Lower lobe of right lung (tissue), 2 donors: ENCODE measurements at regions not wholly inside any gene's neighbourhood (a gene's known extent, or its start where the extent isn't known, plus 50 kb on each side); places are given as distances from the start of the nearest gene placed in this dataset.
A peak's percentile ranks its signal among the peaks of the same experiment; 100 is the strongest.

Source experiments
- ATAC-seq, 2 donors: fragments of 200-7000 bp; cut with Tn5 transposase; one replicate each; pipeline ENCODE4 v1.9.1; 2020 to 2022; ENCODE audit warnings: mild to moderate bottlenecking in 2 of 2, moderate library complexity in 2 of 2
- DNase-seq: peaks from one replicate; pipeline ENCODE4 v3.0.0-alpha.2; 2020
- H3K27ac ChIP-seq: fragments of 200-600 bp; one replicate; pipeline ENCODE4 v1.8.0; 2022
- H3K27me3 ChIP-seq: fragments of 200-600 bp; one replicate; pipeline ENCODE4 v1.8.0; 2022; ENCODE audit warnings: low read depth
- H3K36me3 ChIP-seq: fragments of 200-600 bp; one replicate; pipeline ENCODE4 v1.8.0; 2022; ENCODE audit warnings: mild to moderate bottlenecking
- H3K4me1 ChIP-seq: fragments of 200-600 bp; one replicate; pipeline ENCODE4 v1.8.0; 2022
- H3K4me3 ChIP-seq: fragments of 200-600 bp; one replicate; pipeline ENCODE4 v1.8.0; 2022; ENCODE audit warnings: mild to moderate bottlenecking
- H3K9me3 ChIP-seq: fragments of 200-600 bp; one replicate; pipeline ENCODE4 v1.8.0; 2022
- intact Hi-C: fragments of 100-400 bp; cut with DNase I; formaldehyde crosslinking; loops from one replicate; pipeline ENCODE4 v1.11.0; 2022
- TF ChIP-seq, protein P1 (sequence below): fragments of 200-600 bp; IDR thresholded peaks from one replicate; pipeline ENCODE4 v1.8.0; 2022; ENCODE audit warnings: antibody characterized with exemption, mild to moderate bottlenecking
- donor health status: DM: no; HTN: yes; CAD: no; lungs with severe emphysema.

DNA sequence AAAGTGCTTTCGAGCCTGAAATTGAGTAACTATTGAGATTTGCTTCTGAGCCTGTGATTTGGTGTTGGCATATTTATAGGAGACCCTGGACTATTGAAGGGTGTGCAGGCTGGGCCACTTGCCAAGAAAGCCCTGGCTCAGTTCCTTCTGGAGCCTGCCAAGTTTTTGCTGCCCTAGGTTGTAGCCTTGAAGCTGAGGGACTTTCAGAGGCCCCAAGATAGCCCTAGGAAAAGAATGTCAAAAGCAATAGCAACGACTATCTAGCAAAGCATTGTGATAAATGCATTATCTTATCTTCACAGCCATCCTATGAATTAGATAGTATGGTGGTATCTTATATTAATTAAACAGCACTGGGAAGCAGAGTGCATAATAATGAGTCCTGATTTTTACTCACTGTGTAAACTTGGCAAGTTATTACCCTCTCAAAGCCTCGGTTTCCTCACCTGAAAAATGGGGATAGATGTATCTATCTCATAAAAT is 473.7 kb upstream of the PODXL start:
- intact Hi-C loops: no loop called here
- no peaks in the 10 kb centered on the region for H3K4me1 ChIP-seq
- no peak overlapping the region for H3K27ac ChIP-seq
- H3K27me3 ChIP-seq: no peaks in the 10 kb centered on the region
- no peak overlapping the region for H3K4me3 ChIP-seq
- DNase-seq (no peak), ATAC-seq (peak; percentile 62)
- H3K9me3 ChIP-seq: no peaks in the 10 kb centered on the region
- no peaks in the 10 kb centered on the region for H3K36me3 ChIP-seq
- TF ChIP-seq, protein P1, sequence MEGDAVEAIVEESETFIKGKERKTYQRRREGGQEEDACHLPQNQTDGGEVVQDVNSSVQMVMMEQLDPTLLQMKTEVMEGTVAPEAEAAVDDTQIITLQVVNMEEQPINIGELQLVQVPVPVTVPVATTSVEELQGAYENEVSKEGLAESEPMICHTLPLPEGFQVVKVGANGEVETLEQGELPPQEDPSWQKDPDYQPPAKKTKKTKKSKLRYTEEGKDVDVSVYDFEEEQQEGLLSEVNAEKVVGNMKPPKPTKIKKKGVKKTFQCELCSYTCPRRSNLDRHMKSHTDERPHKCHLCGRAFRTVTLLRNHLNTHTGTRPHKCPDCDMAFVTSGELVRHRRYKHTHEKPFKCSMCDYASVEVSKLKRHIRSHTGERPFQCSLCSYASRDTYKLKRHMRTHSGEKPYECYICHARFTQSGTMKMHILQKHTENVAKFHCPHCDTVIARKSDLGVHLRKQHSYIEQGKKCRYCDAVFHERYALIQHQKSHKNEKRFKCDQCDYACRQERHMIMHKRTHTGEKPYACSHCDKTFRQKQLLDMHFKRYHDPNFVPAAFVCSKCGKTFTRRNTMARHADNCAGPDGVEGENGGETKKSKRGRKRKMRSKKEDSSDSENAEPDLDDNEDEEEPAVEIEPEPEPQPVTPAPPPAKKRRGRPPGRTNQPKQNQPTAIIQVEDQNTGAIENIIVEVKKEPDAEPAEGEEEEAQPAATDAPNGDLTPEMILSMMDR: no peak

DNA sequence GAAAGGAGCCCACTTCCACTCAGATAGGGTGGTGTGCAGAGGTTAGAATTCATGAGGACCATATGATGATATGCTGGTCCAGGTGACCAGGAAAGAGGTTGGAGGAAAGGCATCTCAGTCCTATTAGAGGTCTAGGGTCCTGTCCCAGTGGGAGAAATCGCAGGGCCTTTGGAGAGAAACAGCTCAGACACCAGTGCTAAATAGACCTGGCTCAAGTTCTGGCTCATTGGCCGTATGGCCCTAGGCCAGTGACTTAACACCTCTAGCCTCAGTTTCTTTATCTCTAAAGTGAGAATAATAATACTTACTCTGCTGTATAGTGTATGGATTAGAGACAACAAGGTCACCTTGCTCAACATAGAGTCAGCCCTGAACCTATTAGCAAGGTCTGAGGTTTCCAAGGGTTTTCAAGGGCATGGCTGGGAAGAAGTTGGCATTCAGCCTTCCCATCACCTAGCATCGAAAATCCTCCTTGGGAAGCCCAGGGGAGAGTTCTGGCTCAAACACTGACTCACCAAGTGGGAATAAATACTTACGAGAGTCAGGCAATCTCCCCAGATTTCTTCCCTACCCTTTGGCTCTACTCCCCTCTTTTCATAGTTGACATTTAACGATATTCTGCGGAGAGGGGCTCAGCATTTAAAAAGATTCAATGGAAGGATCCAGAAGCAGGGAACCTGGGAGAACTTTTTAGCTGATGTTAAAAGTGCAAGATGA is 473.1 kb upstream of the PODXL start:
- Histone ChIP-seq H3K4me1 (no peaks in the 10 kb centered on the region), H3K4me3 (no peak overlapping the region), H3K9me3 (no peaks in the 10 kb centered on the region), H3K36me3 (no peaks in the 10 kb centered on the region), H3K27ac (no peak overlapping the region), H3K27me3 (no peaks in the 10 kb centered on the region)
- no peak for DNase-seq
- TF ChIP-seq, protein P1: no peak
- intact Hi-C loops: no loop called here
- peak; percentile 25 to 51 for ATAC-seq

DNA sequence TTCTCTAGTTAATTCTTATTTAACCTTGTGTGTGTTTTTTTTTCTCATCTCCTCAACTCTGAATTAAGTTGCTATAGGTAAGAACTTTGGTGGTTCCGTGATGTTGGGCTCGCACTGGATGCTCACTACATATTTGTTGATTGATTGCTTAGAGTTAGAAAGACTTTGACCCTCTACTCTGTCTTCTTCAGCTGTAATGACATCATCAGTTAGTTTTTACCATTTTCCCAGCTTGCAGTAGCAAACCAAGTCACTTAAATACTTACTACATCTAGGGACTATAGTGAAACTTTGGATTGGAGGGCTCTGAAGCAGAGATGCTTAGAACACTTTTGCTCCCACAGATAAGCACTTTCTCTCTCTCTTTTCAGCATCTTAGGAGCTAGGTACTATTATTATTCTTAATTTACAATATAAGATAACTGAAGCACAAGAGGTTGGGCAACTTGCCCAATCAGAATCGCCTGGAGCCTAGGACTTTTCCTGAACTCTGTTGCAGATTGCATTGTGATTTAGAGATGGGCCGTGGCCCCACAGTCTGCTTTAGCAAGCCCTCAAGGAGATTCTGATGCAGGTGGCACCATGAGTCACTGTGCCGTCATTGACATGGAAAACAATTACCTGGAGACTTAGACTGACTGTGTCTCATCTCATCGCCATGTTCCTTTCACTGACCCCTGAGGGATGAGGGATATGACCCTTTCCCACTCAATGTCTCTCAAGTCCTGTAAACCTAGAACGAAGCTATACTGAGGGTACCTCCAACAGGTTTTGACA is 471.9 kb upstream of the PODXL start:
- Histone ChIP-seq H3K27ac (no peak overlapping the region), H3K4me1 (no peaks in the 10 kb centered on the region), H3K36me3 (no peaks in the 10 kb centered on the region), H3K27me3 (no peaks in the 10 kb centered on the region), H3K4me3 (no peak overlapping the region), H3K9me3 (no peaks in the 10 kb centered on the region)
- TF ChIP-seq, protein P1: no peak
- ATAC-seq (no peak), DNase-seq (no peak)
- intact Hi-C loops: no loop called here

DNA sequence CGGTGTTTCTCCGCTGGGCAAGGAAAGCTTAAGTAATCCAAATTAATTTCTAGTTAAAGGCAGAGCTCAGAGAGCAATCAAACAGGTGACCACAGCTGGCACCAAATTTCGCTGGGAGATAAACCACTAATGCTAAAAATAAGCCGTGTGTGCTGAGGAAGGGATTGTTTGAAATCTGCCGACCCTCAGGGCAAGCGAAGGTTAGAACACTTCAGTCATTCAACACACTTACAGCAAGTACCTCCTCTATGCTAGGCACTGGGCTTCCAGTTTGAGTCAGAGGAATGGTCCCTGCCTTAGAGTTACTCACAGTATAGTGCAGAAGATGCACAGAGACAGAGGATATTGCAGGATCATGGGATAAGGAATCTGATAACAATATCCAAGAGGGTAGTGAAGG is 467.9 kb upstream of the PODXL start:
- no peak overlapping the region for H3K27ac ChIP-seq
- H3K27me3 ChIP-seq: no peaks in the 10 kb centered on the region
- intact Hi-C loops: no loop called here
- TF ChIP-seq, protein P1: no peak
- H3K36me3 ChIP-seq: no peaks in the 10 kb centered on the region
- no peak for DNase-seq
- no peaks in the 10 kb centered on the region for H3K9me3 ChIP-seq
- no peaks in the 10 kb centered on the region for H3K4me1 ChIP-seq
- ATAC-seq: no peak
- H3K4me3 ChIP-seq: no peak overlapping the region

DNA sequence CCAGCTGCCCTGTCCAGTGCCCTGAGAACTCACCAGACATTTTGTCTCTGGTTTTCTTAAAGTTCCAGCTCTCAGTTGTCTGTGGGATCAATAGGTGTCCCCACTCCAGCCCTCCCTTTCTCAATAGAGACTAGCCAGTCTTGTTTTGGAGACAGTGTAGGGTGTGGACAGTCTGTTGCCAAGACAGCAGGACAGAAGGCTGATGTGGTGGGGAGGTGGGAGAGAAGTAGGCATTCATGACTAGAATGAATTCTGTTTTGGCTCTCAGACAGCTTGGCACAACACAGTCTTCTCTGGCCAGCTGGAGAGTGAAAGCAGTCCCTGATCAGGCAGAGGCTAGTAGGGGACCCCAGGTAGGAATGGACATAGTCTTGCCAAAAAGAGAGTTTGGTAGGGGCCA is 467.0 kb upstream of the PODXL start:
- intact Hi-C loops: no loop called here
- ATAC-seq: no peak
- TF ChIP-seq, protein P1: no peak
- H3K4me1 ChIP-seq: no peaks in the 10 kb centered on the region
- H3K36me3 ChIP-seq: no peaks in the 10 kb centered on the region
- no peak overlapping the region for H3K4me3 ChIP-seq
- no peaks in the 10 kb centered on the region for H3K9me3 ChIP-seq
- no peak overlapping the region for H3K27ac ChIP-seq
- DNase-seq: no peak
- H3K27me3 ChIP-seq: no peaks in the 10 kb centered on the region
